ENCODE measurements at regions not wholly inside any gene's neighbourhood (a gene's known extent, or its start where the extent isn't known, plus 50 kb on each side); places are given as distances from the start of the nearest gene placed in this dataset.
A peak's percentile ranks its signal among the peaks of the same experiment; 100 is the strongest.
"Not testable (repeated sequence)": the region's sequence is repeated elsewhere in the genome, so short reads cannot be mapped to it uniquely, and the experiment has no call there.

- no peak for DNase-seq (ENCODE audit: low read depth)
- TF ChIP-seq, protein P1, sequence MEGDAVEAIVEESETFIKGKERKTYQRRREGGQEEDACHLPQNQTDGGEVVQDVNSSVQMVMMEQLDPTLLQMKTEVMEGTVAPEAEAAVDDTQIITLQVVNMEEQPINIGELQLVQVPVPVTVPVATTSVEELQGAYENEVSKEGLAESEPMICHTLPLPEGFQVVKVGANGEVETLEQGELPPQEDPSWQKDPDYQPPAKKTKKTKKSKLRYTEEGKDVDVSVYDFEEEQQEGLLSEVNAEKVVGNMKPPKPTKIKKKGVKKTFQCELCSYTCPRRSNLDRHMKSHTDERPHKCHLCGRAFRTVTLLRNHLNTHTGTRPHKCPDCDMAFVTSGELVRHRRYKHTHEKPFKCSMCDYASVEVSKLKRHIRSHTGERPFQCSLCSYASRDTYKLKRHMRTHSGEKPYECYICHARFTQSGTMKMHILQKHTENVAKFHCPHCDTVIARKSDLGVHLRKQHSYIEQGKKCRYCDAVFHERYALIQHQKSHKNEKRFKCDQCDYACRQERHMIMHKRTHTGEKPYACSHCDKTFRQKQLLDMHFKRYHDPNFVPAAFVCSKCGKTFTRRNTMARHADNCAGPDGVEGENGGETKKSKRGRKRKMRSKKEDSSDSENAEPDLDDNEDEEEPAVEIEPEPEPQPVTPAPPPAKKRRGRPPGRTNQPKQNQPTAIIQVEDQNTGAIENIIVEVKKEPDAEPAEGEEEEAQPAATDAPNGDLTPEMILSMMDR (conservative IDR thresholded peaks at IDR 0.05; ENCODE audit: low read length): no peak
- H3K4me3 ChIP-seq (ENCODE audit: low read length): no peak overlapping the region
Observed at GRCh38 chr2:224122542-224122941, 83.5 kb upstream of the SERPINE2 start.

DNA sequence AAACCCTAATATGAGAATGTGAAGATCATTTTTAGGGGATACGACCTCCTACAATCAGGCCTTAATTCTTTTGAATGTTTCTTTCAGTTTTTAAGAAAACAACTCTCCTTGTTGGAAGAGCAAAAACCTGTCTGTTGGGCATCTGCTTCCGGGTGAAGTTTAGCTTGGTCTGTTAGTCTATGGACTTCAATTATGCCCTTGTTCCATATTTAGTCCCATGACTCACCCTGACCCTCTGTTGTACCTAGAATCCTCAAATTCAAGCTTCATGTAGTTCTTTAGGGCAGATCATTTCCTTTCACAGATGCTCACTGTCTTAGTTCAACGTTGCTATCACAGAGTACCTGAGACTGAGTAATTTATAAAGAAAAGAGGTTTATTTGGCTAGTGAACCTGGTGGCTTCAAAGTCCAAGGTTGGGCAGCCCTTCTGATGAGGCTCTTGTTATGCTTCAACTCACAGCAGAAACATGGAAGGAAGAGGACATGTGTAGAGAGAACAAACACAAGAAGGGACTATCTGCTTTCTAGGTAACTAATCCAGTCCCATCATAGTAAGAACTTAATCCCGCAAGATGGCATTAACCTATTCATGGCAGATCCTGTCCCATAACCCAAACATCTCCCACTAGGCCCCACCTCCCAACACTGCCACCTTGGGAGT, 82.5 kb upstream of the SERPINE2 start:
- no peak overlapping the region for H3K4me3 ChIP-seq (ENCODE audit: low read length)
- TF ChIP-seq, protein P1 (conservative IDR thresholded peaks at IDR 0.05; ENCODE audit: low read length): no peak
- no peak for DNase-seq (ENCODE audit: low read depth)

DNA sequence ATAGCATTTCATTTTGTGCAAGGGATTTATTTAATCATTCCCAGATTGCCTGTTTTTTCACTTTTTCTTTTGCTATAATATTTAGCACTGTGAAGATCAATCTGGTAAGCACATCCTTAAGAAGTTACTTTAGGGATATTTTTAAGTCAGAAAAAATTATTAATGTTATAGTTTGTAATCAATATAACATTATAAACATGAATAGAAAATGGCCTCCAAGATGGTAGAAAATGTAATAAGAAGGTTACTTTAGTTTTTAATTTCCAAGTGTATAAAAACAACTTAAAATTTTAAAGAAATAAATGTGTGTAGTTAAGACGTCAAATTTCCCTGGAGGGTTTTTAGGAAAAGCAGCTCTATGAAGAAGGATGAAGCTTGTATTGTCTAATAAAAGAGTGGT, 81.9 kb upstream of the SERPINE2 start:
- DNase-seq (ENCODE audit: low read depth): no peak
- TF ChIP-seq, protein P1 (conservative IDR thresholded peaks at IDR 0.05; ENCODE audit: low read length): no peak
- no peak overlapping the region for H3K4me3 ChIP-seq (ENCODE audit: low read length)

- not testable (repeated sequence) for H3K4me3 ChIP-seq (ENCODE audit: low read length); DNase-seq (ENCODE audit: low read depth)
Observed at GRCh38 chr2:224119846-224120245, 80.8 kb upstream of the SERPINE2 start.

DNA sequence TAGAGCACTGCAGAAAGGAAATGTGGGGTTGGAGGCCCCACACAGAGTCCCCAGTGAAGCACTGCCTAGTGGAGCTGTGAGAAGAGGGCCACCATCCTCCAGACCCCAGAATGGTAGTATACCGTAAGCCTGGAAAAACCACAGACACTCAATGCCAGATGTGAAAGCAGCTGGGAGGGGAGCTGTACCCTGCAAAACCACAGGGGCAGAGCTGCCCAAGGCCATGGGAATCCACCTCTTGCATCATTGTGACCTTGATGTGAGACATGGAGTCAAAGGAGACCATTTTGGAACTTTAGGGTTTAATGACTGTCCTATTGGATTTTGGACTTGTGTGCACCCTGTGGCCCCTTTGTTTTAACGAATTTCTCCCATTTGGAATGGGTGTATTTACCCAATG, 75.3 kb upstream of the SERPINE2 start:
- H3K4me3 ChIP-seq (ENCODE audit: low read length): no peak overlapping the region
- DNase-seq (ENCODE audit: low read depth): no peak
- TF ChIP-seq, protein P1 (conservative IDR thresholded peaks at IDR 0.05; ENCODE audit: low read length): no peak

DNA sequence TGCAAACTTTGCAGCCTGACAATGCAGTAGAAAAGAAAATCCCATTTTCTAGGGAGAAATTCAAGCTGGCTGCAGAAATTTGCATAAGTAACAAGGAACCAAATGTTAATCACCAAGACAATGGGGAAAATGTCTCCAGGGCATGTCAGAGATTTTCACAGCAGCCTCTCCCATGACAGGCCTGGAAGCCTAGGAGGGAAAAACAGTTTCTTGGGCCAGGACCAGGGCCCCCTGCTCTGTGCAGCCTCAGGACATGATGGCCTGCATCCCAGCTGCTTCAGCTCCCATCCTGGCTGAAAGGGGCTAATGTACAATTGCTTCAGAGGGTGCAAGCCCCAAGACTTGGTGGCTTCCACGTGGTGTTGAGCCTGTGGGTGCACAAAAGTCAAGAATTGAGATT, 74.8 kb upstream of the SERPINE2 start:
- DNase-seq (ENCODE audit: low read depth); H3K4me3 ChIP-seq (ENCODE audit: low read length): not testable (repeated sequence)

DNA sequence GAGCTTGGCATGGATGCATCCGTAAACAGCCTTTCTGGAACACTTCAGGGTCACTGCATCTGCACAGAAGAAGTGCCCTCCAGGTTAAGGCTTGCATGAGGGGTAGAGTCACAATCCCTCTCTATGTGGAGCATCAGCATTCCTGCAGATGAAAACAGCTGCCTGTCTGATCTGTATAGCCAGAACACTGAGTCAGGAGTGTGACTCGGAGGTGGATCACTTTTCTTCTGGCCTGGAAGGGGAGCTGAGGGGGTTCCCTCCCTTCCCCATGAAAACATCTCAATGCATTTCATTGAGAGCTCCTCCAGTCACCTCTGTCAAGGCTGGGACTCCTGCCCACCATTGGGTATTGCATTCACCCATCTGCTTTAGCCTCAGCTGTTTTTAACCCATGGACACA, 72.5 kb upstream of the SERPINE2 start:
- DNase-seq (ENCODE audit: low read depth): peak; percentile 39
- TF ChIP-seq, protein P1 (conservative IDR thresholded peaks at IDR 0.05; ENCODE audit: low read length): no peak

GRCh38 chr2:224110811-224111210, 71.7 kb upstream of the SERPINE2 start:
- no peak overlapping the region for H3K4me3 ChIP-seq (ENCODE audit: low read length)
- no peak for DNase-seq (ENCODE audit: low read depth)
- TF ChIP-seq, protein P1 (conservative IDR thresholded peaks at IDR 0.05; ENCODE audit: low read length): no peak

More for the DNA sequence above, 72.5 kb upstream of the SERPINE2 start:
- H3K4me3 ChIP-seq (ENCODE audit: low read length): no peak overlapping the region

Measured in AG10803 (cell line).